Right atrium auricular region (tissue), 2 donors: ENCODE measurements at regions not wholly inside any gene's neighbourhood (a gene's known extent, or its start where the extent isn't known, plus 50 kb on each side); places are given as distances from the start of the nearest gene placed in this dataset.

ENCODE experiments used
- DNase-seq: peaks from one replicate; pipeline ENCODE4 v3.0.0-alpha.2; 2019; ENCODE audit warnings: low spot score
- H3K27ac ChIP-seq, 2 donors: fragments of 200-600 bp; sonication (generic); 1 replicate in 1 of 2; 2 replicates in 1 of 2; pipeline ENCODE4 v1.5.1; 2016 to 2019
- H3K27me3 ChIP-seq, 2 donors: fragments of 200-600 bp; sonication (generic); one replicate each; pipeline versions ENCODE4 v1.5.1 to v1.6.0; 2017 to 2019
- H3K36me3 ChIP-seq: fragments of 200-600 bp; sonication (generic); one replicate; pipeline ENCODE4 v1.5.1; 2016
- H3K4me1 ChIP-seq, 2 donors: fragments of 200-600 bp; sonication (generic); one replicate each; pipeline versions ENCODE4 v1.5.1 to v1.6.0; 2017 to 2019
- H3K4me3 ChIP-seq, 2 donors: fragments of 200-600 bp; sonication (generic); 1 replicate in 1 of 2; 2 replicates in 1 of 2; pipeline ENCODE4 v1.5.1; 2017 to 2019; ENCODE audit warnings: mild to moderate bottlenecking in 1 of 2, moderate library complexity in 1 of 2
- H3K9me3 ChIP-seq, 2 donors: fragments of 200-600 bp; sonication (generic); one replicate each; pipeline ENCODE4 v1.5.1; 2019
- CTCF ChIP-seq, 2 donors: fragments of 200-600 bp; sonication (generic); IDR thresholded peaks; one replicate each; pipeline ENCODE4 v1.5.1; 2019; ENCODE audit warnings: antibody characterized with exemption in 2 of 2

- H3K4me1 ChIP-seq = no peaks in the 10 kb centered on the region
- TF ChIP-seq CTCF (IDR thresholded peaks at IDR 0.05) = no peak
- no peaks in the 10 kb centered on the region for H3K36me3 ChIP-seq
- H3K27me3 ChIP-seq = no peaks in the 10 kb centered on the region
- H3K4me3 ChIP-seq = no peak overlapping the region
- no peak for DNase-seq
- peaks cover 0 to 8% of the 10 kb centered on the region in 2 donors for H3K9me3 ChIP-seq
- no peak overlapping the region for H3K27ac ChIP-seq
Observed at GRCh38 chr6:90658497-90658896, 71.6 kb upstream of the MAP3K7 start.

- Histone ChIP-seq H3K4me1 (no peaks in the 10 kb centered on the region), H3K27me3 (no peaks in the 10 kb centered on the region), H3K4me3 (no peak overlapping the region), H3K36me3 (no peaks in the 10 kb centered on the region), H3K9me3 (no peaks in the 10 kb centered on the region), H3K27ac (no peak overlapping the region)
- TF ChIP-seq CTCF (IDR thresholded peaks at IDR 0.05) = no peak
- no peak for DNase-seq
Observed at GRCh38 chr6:90656325-90656724, 69.5 kb upstream of the MAP3K7 start.

GRCh38 chr6:90654806-90655205 is 67.9 kb upstream of the MAP3K7 start:
- Histone ChIP-seq H3K4me1 (no peaks in the 10 kb centered on the region), H3K4me3 (no peak overlapping the region), H3K9me3 (no peaks in the 10 kb centered on the region), H3K27me3 (no peaks in the 10 kb centered on the region), H3K36me3 (no peaks in the 10 kb centered on the region), H3K27ac (no peak overlapping the region)
- TF ChIP-seq CTCF (IDR thresholded peaks at IDR 0.05) = no peak
- no peak for DNase-seq

- H3K4me1 ChIP-seq = no peaks in the 10 kb centered on the region
- no peaks in the 10 kb centered on the region for H3K36me3 ChIP-seq
- H3K9me3 ChIP-seq = no peaks in the 10 kb centered on the region
- DNase-seq = no peak
- H3K27me3 ChIP-seq = no peaks in the 10 kb centered on the region
- no peak for TF ChIP-seq CTCF (IDR thresholded peaks at IDR 0.05)
- no peak overlapping the region for H3K27ac ChIP-seq
- no peak overlapping the region for H3K4me3 ChIP-seq
Observed at GRCh38 chr6:90654166-90654565, 67.3 kb upstream of the MAP3K7 start.

- no peak for DNase-seq
- no peaks in the 10 kb centered on the region for H3K27me3 ChIP-seq
- H3K4me3 ChIP-seq = no peak overlapping the region
Observed at GRCh38 chr6:90653750-90654149, 66.9 kb upstream of the MAP3K7 start.

More at GRCh38 chr6:90653750-90654149, 66.9 kb upstream of the MAP3K7 start:
- Histone ChIP-seq H3K27ac (no peak overlapping the region), H3K9me3 (no peaks in the 10 kb centered on the region), H3K36me3 (no peaks in the 10 kb centered on the region), H3K4me1 (no peaks in the 10 kb centered on the region)
- TF ChIP-seq CTCF (IDR thresholded peaks at IDR 0.05) = no peak
